RWPE1 (cell line): ENCODE measurements at regions not wholly inside any gene's neighbourhood (a gene's known extent, or its start where the extent isn't known, plus 50 kb on each side); places are given as distances from the start of the nearest gene placed in this dataset.

Source experiments
- CTCF ChIA-PET: fragments of 350-600 bp; sonication (Branson Sonifier 250); formaldehyde crosslinking; extraction: SDS; loops from one replicate; lab custom pipeline; 2021; lab: Yijun Ruan, JAX
- POLR2A ChIA-PET: fragments of 400-600 bp; formaldehyde crosslinking; extraction: SDS; loops from one replicate; lab custom pipeline; 2020; ENCODE audit warnings: antibody characterized with exemption; ENCODE audit not compliant: low non-redundant PET; lab: Yijun Ruan, JAX
- DNase-seq: peaks from one replicate; pipeline ENCODE4 v3.0.0; 2012; ENCODE audit warnings: low spot score
- H3K27ac ChIP-seq: fragments of 450-650 bp; 2 replicates; pipeline ENCODE4 v1.5.1; 2017
- TF ChIP-seq, protein P1 (sequence below): fragments of 450-650 bp; conservative IDR thresholded peaks from 2 replicates; pipeline ENCODE4 v1.5.1; 2017; ENCODE audit warnings: low read depth, mild to moderate bottlenecking

DNA sequence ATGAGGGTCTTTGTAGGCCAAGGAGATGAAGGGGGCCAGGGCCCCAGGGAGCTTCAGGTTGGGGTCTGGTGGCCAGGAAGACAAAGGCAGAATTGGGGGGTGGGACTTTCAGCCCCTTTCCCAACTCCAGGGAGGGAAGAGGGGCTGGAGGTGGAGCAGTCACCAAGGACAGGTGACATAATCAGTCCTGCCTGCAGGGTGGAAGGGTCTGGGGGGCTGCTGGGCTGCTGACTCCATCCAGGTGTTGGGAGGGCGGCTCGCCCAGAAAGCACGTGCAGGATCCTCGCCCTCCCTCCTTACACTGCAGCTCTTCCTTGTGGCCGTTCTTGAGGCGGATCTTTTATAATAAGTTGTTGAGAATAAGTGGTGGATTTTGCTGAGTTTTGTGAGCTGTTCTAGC, 1491.1 kb downstream of the TBC1D22A start:
- TF ChIP-seq, protein P1, sequence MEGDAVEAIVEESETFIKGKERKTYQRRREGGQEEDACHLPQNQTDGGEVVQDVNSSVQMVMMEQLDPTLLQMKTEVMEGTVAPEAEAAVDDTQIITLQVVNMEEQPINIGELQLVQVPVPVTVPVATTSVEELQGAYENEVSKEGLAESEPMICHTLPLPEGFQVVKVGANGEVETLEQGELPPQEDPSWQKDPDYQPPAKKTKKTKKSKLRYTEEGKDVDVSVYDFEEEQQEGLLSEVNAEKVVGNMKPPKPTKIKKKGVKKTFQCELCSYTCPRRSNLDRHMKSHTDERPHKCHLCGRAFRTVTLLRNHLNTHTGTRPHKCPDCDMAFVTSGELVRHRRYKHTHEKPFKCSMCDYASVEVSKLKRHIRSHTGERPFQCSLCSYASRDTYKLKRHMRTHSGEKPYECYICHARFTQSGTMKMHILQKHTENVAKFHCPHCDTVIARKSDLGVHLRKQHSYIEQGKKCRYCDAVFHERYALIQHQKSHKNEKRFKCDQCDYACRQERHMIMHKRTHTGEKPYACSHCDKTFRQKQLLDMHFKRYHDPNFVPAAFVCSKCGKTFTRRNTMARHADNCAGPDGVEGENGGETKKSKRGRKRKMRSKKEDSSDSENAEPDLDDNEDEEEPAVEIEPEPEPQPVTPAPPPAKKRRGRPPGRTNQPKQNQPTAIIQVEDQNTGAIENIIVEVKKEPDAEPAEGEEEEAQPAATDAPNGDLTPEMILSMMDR: no peak
- CTCF ChIA-PET: no interaction called here

DNA sequence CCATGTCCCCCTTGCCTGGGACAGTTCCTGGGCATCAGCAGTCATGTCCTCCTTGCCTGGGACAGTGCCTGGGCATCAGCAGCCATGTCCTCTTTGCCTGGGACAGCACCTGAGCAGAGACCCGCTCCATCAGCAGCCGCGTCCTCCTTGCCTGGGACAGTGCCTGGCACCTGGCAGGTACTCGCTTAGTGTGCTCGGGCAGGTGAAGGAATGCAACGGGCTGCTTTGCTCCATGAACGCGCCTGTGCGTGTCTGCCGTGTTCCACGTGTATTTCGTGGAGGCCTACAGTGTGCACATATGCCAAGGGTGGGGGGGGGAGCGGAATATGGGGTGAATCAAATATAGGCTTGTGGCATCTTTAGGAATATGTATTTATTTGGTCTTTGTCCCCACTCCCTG, 1490.7 kb downstream of the TBC1D22A start:
- POLR2A ChIA-PET: no interaction called here
- CTCF ChIA-PET: no interaction called here

More for the DNA sequence above, 1491.1 kb downstream of the TBC1D22A start:
- DNase-seq: no peak
- H3K27ac ChIP-seq: no peak overlapping the region
- POLR2A ChIA-PET: no interaction called here

DNA sequence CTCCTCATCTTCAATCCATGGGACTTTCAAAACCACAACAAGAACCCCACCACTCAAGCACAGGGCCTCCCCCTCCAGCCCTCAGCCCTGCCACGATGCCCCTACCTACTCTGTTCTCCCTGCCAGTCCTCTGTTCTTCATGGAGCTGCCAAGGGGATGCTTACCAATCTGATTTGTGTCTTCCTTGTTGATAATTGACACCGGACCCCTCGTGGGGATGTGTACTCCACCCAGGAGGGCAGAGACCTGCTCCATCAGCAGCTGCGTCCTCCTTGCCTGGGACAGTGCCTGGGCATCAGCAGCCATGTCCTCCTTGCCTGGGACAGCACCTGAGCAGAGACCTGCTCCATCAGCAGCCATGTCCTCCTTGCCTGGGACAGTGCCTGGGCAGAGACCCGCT, 1489.2 kb downstream of the TBC1D22A start:
- no peak for DNase-seq
- ChIA-PET POLR2A (no interaction called here), CTCF (no interaction called here)
- TF ChIP-seq, protein P1: no peak
- no peak overlapping the region for H3K27ac ChIP-seq

More for the DNA sequence above, 1490.7 kb downstream of the TBC1D22A start:
- DNase-seq: no peak
- TF ChIP-seq, protein P1: no peak
- H3K27ac ChIP-seq: no peak overlapping the region

DNA sequence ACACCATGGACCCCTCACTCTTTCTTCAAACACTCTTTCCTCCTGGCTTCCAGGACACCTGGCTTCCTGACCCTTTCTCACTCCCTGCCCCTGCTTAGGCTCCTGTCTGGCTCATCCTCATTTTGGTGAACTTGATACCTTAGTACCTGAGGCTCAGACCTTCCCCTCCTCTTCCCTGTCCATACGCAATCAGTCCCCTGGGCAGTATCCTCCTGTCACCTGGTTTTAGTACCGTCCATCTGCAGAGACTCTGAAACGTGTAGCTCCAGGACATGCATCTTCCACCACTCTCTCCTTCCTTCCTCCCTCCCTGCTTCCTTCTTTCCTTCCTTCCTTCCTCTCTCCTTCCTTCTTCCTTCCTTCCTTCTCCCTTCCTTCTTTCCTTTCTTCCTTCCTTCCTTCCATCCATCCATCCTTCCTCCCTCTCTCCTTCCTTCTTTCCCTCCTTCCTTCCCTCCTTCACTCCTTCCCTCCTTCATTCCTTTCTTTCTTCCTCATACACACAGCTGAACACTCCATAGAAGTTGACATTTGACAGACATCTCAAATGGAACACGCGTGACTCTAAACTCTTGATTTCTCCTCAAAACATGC, 1488.6 kb downstream of the TBC1D22A start:
- TF ChIP-seq, protein P1: no peak
- no peak overlapping the region for H3K27ac ChIP-seq
- ChIA-PET CTCF (no interaction called here), POLR2A (no interaction called here)
- no peak for DNase-seq

DNA sequence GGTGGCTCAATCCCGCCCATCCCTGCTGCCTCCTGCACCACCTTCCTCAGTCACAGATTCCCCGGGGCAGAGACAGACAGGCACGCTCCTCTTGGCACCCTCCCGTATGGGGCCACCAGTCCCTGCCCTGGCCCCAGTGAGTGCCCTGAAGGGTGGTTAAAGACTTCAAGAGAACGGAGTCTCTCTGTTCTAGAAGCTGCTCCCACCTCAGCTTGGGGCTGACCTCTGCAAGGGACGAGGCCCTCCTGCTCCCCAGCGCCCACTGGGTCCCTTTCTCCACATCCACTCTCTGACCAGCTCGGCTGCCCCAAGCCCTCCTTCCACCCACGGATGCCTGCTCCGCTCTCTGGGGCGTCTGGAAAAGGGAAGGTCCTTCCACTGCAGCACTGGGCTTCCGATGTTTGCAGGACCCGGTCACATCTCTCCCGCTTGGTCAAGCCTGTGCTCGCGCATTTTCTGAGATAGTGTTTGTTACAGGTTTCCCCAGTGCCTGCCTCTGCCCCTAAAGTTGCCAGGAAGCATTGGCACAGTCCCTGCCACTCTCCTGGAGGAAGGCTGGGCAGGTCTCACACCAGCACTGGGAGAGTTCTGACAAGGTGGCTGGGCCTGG, 1487.9 kb downstream of the TBC1D22A start:
- POLR2A ChIA-PET: no interaction called here
- H3K27ac ChIP-seq: no peak overlapping the region
- no peak for DNase-seq
- TF ChIP-seq, protein P1: no peak
- CTCF ChIA-PET: no interaction called here

GRCh38 chr22:48249713-48250268, 1487.3 kb downstream of the TBC1D22A start:
- ChIA-PET CTCF (no interaction called here), POLR2A (no interaction called here)

More at GRCh38 chr22:48249713-48250268, 1487.3 kb downstream of the TBC1D22A start:
- TF ChIP-seq, protein P1: no peak
- DNase-seq: no peak
- H3K27ac ChIP-seq: no peak overlapping the region
